ENCODE measurements at regions not wholly inside any gene's neighbourhood (a gene's known extent, or its start where the extent isn't known, plus 50 kb on each side); places are given as distances from the start of the nearest gene placed in this dataset.

GRCh38 chr12:17372508-17372907 lies 717.5 kb downstream of the RERGL start:
- Mint-ChIP-seq H3K27me3 (ENCODE audit: low read depth) (no peaks in the 10 kb centered on the region), H3K27ac (ENCODE audit: unreplicated experiment) (no peak overlapping the region), H3K4me1 (ENCODE audit: low read depth) (no peaks in the 10 kb centered on the region), H3K9me3 (ENCODE audit: low read depth) (no peaks in the 10 kb centered on the region), H3K36me3 (ENCODE audit: low read depth) (no peaks in the 10 kb centered on the region), H3K4me3 (ENCODE audit: unreplicated experiment) (no peak overlapping the region)
- TF ChIP-seq CTCF (IDR thresholded peaks at IDR 0.05) = no peak
- DNase-seq (ENCODE audit: low spot score) = no peak

- Mint-ChIP-seq H3K4me1 (ENCODE audit: low read depth) (no peaks in the 10 kb centered on the region), H3K27ac (ENCODE audit: unreplicated experiment) (no peak overlapping the region), H3K4me3 (ENCODE audit: unreplicated experiment) (no peak overlapping the region), H3K36me3 (ENCODE audit: low read depth) (no peaks in the 10 kb centered on the region), H3K9me3 (ENCODE audit: low read depth) (no peaks in the 10 kb centered on the region), H3K27me3 (ENCODE audit: low read depth) (no peaks in the 10 kb centered on the region)
- TF ChIP-seq CTCF (IDR thresholded peaks at IDR 0.05) = no peak
- no peak for DNase-seq (ENCODE audit: low spot score)
These were observed 718.3 kb downstream of the RERGL start for GRCh38 chr12:17371491-17372215.

- no peak for DNase-seq (ENCODE audit: low spot score)
- Mint-ChIP-seq H3K27ac (ENCODE audit: unreplicated experiment) (no peak overlapping the region), H3K27me3 (ENCODE audit: low read depth) (no peaks in the 10 kb centered on the region), H3K36me3 (ENCODE audit: low read depth) (no peaks in the 10 kb centered on the region), H3K9me3 (ENCODE audit: low read depth) (no peaks in the 10 kb centered on the region), H3K4me1 (ENCODE audit: low read depth) (no peaks in the 10 kb centered on the region), H3K4me3 (ENCODE audit: unreplicated experiment) (no peak overlapping the region)
- no peak for TF ChIP-seq CTCF (IDR thresholded peaks at IDR 0.05)
These were observed 719.4 kb downstream of the RERGL start for GRCh38 chr12:17370621-17371020.

- no peaks in the 10 kb centered on the region for H3K27me3 Mint-ChIP-seq (ENCODE audit: low read depth)
- H3K9me3 Mint-ChIP-seq (ENCODE audit: low read depth) = no peaks in the 10 kb centered on the region
- no peak overlapping the region for H3K4me3 Mint-ChIP-seq (ENCODE audit: unreplicated experiment)
- no peak overlapping the region for H3K27ac Mint-ChIP-seq (ENCODE audit: unreplicated experiment)
- DNase-seq (ENCODE audit: low spot score) = no peak
- no peaks in the 10 kb centered on the region for H3K4me1 Mint-ChIP-seq (ENCODE audit: low read depth)
- H3K36me3 Mint-ChIP-seq (ENCODE audit: low read depth) = no peaks in the 10 kb centered on the region
- TF ChIP-seq CTCF (IDR thresholded peaks at IDR 0.05) = no peak
These were observed 720.4 kb downstream of the RERGL start for GRCh38 chr12:17369556-17369955.

GRCh38 chr12:17361224-17361623 lies 728.8 kb downstream of the RERGL start:
- Mint-ChIP-seq H3K4me3 (ENCODE audit: unreplicated experiment) (no peak overlapping the region), H3K27me3 (ENCODE audit: low read depth) (peaks cover 10% of the 10 kb centered on the region), H3K36me3 (ENCODE audit: low read depth) (no peaks in the 10 kb centered on the region), H3K9me3 (ENCODE audit: low read depth) (no peaks in the 10 kb centered on the region), H3K4me1 (ENCODE audit: low read depth) (no peaks in the 10 kb centered on the region), H3K27ac (ENCODE audit: unreplicated experiment) (no peak overlapping the region)
- no peak for DNase-seq (ENCODE audit: low spot score)
- no peak for TF ChIP-seq CTCF (IDR thresholded peaks at IDR 0.05)
